Liver (tissue), 8 donors: ENCODE measurements at regions not wholly inside any gene's neighbourhood (a gene's known extent, or its start where the extent isn't known, plus 50 kb on each side); places are given as distances from the start of the nearest gene placed in this dataset.

Source experiments
- DNase-seq: peaks from one replicate; pipeline ENCODE4 v3.0.0-alpha.2; 2017; ENCODE audit warnings: low spot score
- H3K27ac ChIP-seq, 2 donors: one replicate each; pipeline ENCODE4 v1.7.0; 2013; ENCODE audit warnings: inconsistent platforms in 2 of 2, low read length in 2 of 2, control low read depth in 1 of 2, low read depth in 1 of 2, mild to moderate bottlenecking in 1 of 2
- H3K27me3 ChIP-seq, 4 donors: one replicate each; pipeline versions ENCODE4 v1.6.1 to v1.7.0; 2013; ENCODE audit warnings: low read length in 3 of 4, inconsistent platforms in 1 of 4, mild to moderate bottlenecking in 1 of 4, moderate library complexity in 1 of 4; ENCODE audit not compliant: control insufficient read depth in 4 of 4, insufficient read depth in 4 of 4
- H3K36me3 ChIP-seq, 4 donors: one replicate each; pipeline versions ENCODE4 v1.6.1 to v1.7.0; 2013; ENCODE audit warnings: low read length in 3 of 4, mild to moderate bottlenecking in 3 of 4, low read depth in 1 of 4, moderate library complexity in 1 of 4; ENCODE audit not compliant: control insufficient read depth in 4 of 4, insufficient read depth in 3 of 4
- H3K4me1 ChIP-seq, 4 donors: one replicate each; pipeline versions ENCODE4 v1.6.1 to v1.7.0; 2013; ENCODE audit warnings: low read length in 3 of 4, mild to moderate bottlenecking in 3 of 4, moderate library complexity in 1 of 4; ENCODE audit not compliant: control insufficient read depth in 4 of 4, insufficient read depth in 4 of 4
- H3K4me3 ChIP-seq, 3 donors: one replicate each; pipeline versions ENCODE4 v1.6.1 to v1.7.0; 2013; ENCODE audit warnings: low read length in 3 of 3, control low read depth in 1 of 3, low read depth in 1 of 3, mild to moderate bottlenecking in 1 of 3
- H3K9ac ChIP-seq, 2 donors: one replicate each; pipeline ENCODE4 v1.7.0; 2013; ENCODE audit warnings: low read length in 2 of 2, mild to moderate bottlenecking in 2 of 2, moderate library complexity in 2 of 2, control low read depth in 1 of 2, low read depth in 1 of 2
- H3K9me3 ChIP-seq, 4 donors: one replicate each; pipeline versions ENCODE4 v1.6.1 to v1.7.0; 2013; ENCODE audit warnings: low read length in 3 of 4; ENCODE audit not compliant: control insufficient read depth in 4 of 4
- ATF3 ChIP-seq: IDR thresholded peaks from 2 replicates; pipeline ENCODE4 v1.6.1; 2016; ENCODE audit warnings: antibody characterized with exemption
- CTCF ChIP-seq: fragments of 150-350 bp; IDR thresholded peaks from 2 replicates; pipeline ENCODE4 v1.5.1; 2017; ENCODE audit warnings: improper control_type of control experiment, low read depth, low read length; ENCODE audit not compliant: missing input control
- FOXA1 ChIP-seq: IDR thresholded peaks from 2 replicates; pipeline ENCODE4 v1.6.1; 2016; ENCODE audit warnings: antibody characterized with exemption
- FOXA2 ChIP-seq: IDR thresholded peaks from 2 replicates; pipeline ENCODE4 v1.6.1; 2016; ENCODE audit warnings: antibody characterized with exemption
- GABPA ChIP-seq, 2 donors: IDR thresholded peaks in 1 of 2; conservative IDR thresholded peaks in 1 of 2; 2 replicates each; pipeline ENCODE4 v1.6.1; 2016; ENCODE audit warnings: antibody characterized with exemption in 2 of 2, mild to moderate bottlenecking in 1 of 2, moderate library complexity in 1 of 2
- HNF4G ChIP-seq: IDR thresholded peaks from 2 replicates; pipeline ENCODE4 v1.6.1; 2016; ENCODE audit warnings: antibody characterized with exemption
- JUND ChIP-seq, 2 donors: IDR thresholded peaks; 2 replicates each; pipeline ENCODE4 v1.6.1; 2016; ENCODE audit warnings: antibody characterized with exemption in 2 of 2
- MAX ChIP-seq: IDR thresholded peaks from 2 replicates; pipeline ENCODE4 v1.6.1; 2016; ENCODE audit warnings: antibody characterized with exemption
- NR2F2 ChIP-seq: IDR thresholded peaks from 2 replicates; pipeline ENCODE4 v1.6.1; 2016; ENCODE audit warnings: antibody characterized with exemption
- RAD21 ChIP-seq, 2 donors: IDR thresholded peaks; 2 replicates each; pipeline ENCODE4 v1.6.1; 2016; ENCODE audit warnings: antibody characterized with exemption in 2 of 2, mild to moderate bottlenecking in 2 of 2
- REST ChIP-seq: IDR thresholded peaks from 2 replicates; pipeline ENCODE4 v1.6.1; 2016; ENCODE audit warnings: antibody characterized with exemption, mild to moderate bottlenecking
- RXRA ChIP-seq, 2 donors: IDR thresholded peaks; 2 replicates each; pipeline ENCODE4 v1.6.1; 2017 to 2018; ENCODE audit warnings: antibody characterized with exemption in 2 of 2, mild to moderate bottlenecking in 1 of 2
- SP1 ChIP-seq: IDR thresholded peaks from 2 replicates; pipeline ENCODE4 v1.6.1; 2018; ENCODE audit warnings: antibody characterized with exemption, mild to moderate bottlenecking
- TAF1 ChIP-seq: conservative IDR thresholded peaks from 2 replicates; pipeline ENCODE4 v1.6.1; 2016; ENCODE audit warnings: antibody characterized with exemption, mild to moderate bottlenecking
- YY1 ChIP-seq: IDR thresholded peaks from 2 replicates; pipeline ENCODE4 v1.6.1; 2016; ENCODE audit warnings: antibody characterized with exemption, mild to moderate bottlenecking
- ZBTB33 ChIP-seq: IDR thresholded peaks from 2 replicates; pipeline ENCODE4 v1.6.1; 2016; ENCODE audit warnings: antibody characterized with exemption
- WGBS: extraction: QIAGEN DNeasy Blood & Tissue Kit; methylation state at CpG from one replicate; pipeline ENCODE4 v1.1.7; 2013; 5-methylcytosine and 5-hydroxymethylcytosine counted together
- donor health status: healthy.
- donor health status: healthy.
- donor health status: healthy.
- donor health status: healthy.
- donor health status: healthy.

- DNase-seq, result no peak
- Histone ChIP-seq H3K36me3 (no peaks in the 10 kb centered on the region), H3K9me3 (no peaks in the 10 kb centered on the region), H3K27me3 (no peaks in the 10 kb centered on the region), H3K9ac (no peak overlapping the region), H3K27ac (no peak overlapping the region), H3K4me3 (no peak overlapping the region), H3K4me1 (peaks cover 0 to 16% (median 1%) of the 10 kb centered on the region in 4 donors)
- TF ChIP-seq ATF3 (no peak), MAX (no peak), TAF1 (no peak), FOXA1 (no peak), RXRA (IDR thresholded peaks at IDR 0.05) (no peak), SP1 (no peak), GABPA (IDR thresholded peaks at IDR 0.05 in 1 of 2, conservative IDR thresholded peaks at IDR 0.05 in 1 of 2) (no peak), YY1 (no peak), HNF4G (no peak), REST (no peak), ZBTB33 (no peak), CTCF (no peak), FOXA2 (no peak)
- WGBS, result 79% methylated on average over 1 of the region's 1 CpG
Observed at GRCh38 chr2:62591491-62591890, 85.5 kb upstream of the TMEM17 start.

- DNase-seq, result no peak
- 80% methylated on average over 4 of the region's 4 CpGs for WGBS
- Histone ChIP-seq H3K4me1 (peaks cover 0 to 8% (median 0%) of the 10 kb centered on the region in 4 donors), H3K36me3 (no peaks in the 10 kb centered on the region), H3K27me3 (no peaks in the 10 kb centered on the region), H3K4me3 (no peak overlapping the region), H3K9ac (no peak overlapping the region), H3K9me3 (no peaks in the 10 kb centered on the region), H3K27ac (no peak overlapping the region)
- TF ChIP-seq HNF4G, result no peak
- no peak for TF ChIP-seq FOXA2
- no peak for TF ChIP-seq SP1
- TF ChIP-seq CTCF, result no peak
- TF ChIP-seq MAX, result no peak
- no peak for TF ChIP-seq YY1
- TF ChIP-seq ATF3, result no peak
- TF ChIP-seq ZBTB33, result no peak
- no peak for TF ChIP-seq RXRA (IDR thresholded peaks at IDR 0.05)
- no peak for TF ChIP-seq RAD21 (IDR thresholded peaks at IDR 0.05)
- TF ChIP-seq FOXA1, result no peak
- TF ChIP-seq NR2F2, result no peak
- TF ChIP-seq JUND (IDR thresholded peaks at IDR 0.05), result no peak
- no peak for TF ChIP-seq TAF1
- TF ChIP-seq GABPA (IDR thresholded peaks at IDR 0.05 in 1 of 2, conservative IDR thresholded peaks at IDR 0.05 in 1 of 2), result no peak
Observed at GRCh38 chr2:62589691-62590356, 83.8 kb upstream of the TMEM17 start.
